PC-9 (cell line): ENCODE measurements at regions not wholly inside any gene's neighbourhood (a gene's known extent, or its start where the extent isn't known, plus 50 kb on each side); places are given as distances from the start of the nearest gene placed in this dataset.
A peak's percentile ranks its signal among the peaks of the same experiment; 100 is the strongest.

Experiments used
- BruUV-seq: library from RNA; stranded (reverse); fragments of 400-500 nt; replicated peaks from 2 replicates; lab custom pipeline; 2021; lab: Mats Ljungman, UMichigan
- CTCF ChIA-PET: fragments of 300-600 bp; sonication (Branson Sonifier 250); formaldehyde crosslinking; loops from one replicate; lab custom pipeline; 2022; ENCODE audit warnings: antibody characterized with exemption; lab: Charles Lee
- POLR2A ChIA-PET: fragments of 300-600 bp; sonication (Branson Sonifier 250); formaldehyde crosslinking; loops from one replicate; lab custom pipeline; 2022; ENCODE audit warnings: antibody characterized with exemption; ENCODE audit not compliant: unreplicated experiment; lab: Charles Lee
- DNase-seq, 2 experiments: peaks; one replicate each; pipeline versions ENCODE4 v3.0.0 to v3.0.0-alpha.2; 2015 to 2022; ENCODE audit warnings: mixed read lengths in 1 of 2
- H2AFZ ChIP-seq: fragments of 200-600 bp; sonication (generic); 2 replicates; pipeline ENCODE4 v1.8.1; 2017; ENCODE audit warnings: antibody characterized with exemption
- H3F3A ChIP-seq: fragments of 200-600 bp; sonication (generic); 2 replicates; pipeline ENCODE4 v1.8.1; 2017; ENCODE audit warnings: antibody characterized with exemption, mild to moderate bottlenecking, low read depth; ENCODE audit not compliant: insufficient read depth
- H3K27ac ChIP-seq: fragments of 200-600 bp; sonication (generic); 2 replicates; pipeline ENCODE4 v1.6.1; 2016; ENCODE audit warnings: mixed run types
- H3K27me3 ChIP-seq: fragments of 200-600 bp; sonication (generic); 2 replicates; pipeline ENCODE4 v1.6.1; 2016; ENCODE audit warnings: low read depth, mixed run types; ENCODE audit not compliant: insufficient read depth
- H3K36me3 ChIP-seq: fragments of 200-600 bp; sonication (generic); 2 replicates; pipeline ENCODE4 v1.6.1; 2016; ENCODE audit warnings: low read depth, mixed run types
- H3K4me1 ChIP-seq: fragments of 200-600 bp; sonication (generic); replicated peaks from 2 replicates; pipeline ENCODE4 v1.6.1; 2016; ENCODE audit warnings: mixed run types; ENCODE audit not compliant: insufficient read depth
- H3K4me2 ChIP-seq: fragments of 200-600 bp; sonication (generic); 2 replicates; pipeline ENCODE4 v1.6.1; 2017; ENCODE audit warnings: mixed run types
- H3K4me3 ChIP-seq: fragments of 200-600 bp; sonication (generic); 2 replicates; pipeline ENCODE4 v1.6.1; 2016; ENCODE audit warnings: mixed run types
- H3K79me2 ChIP-seq: fragments of 200-600 bp; sonication (generic); 2 replicates; pipeline ENCODE4 v1.6.1; 2017; ENCODE audit warnings: low read depth, mixed run types
- H3K9me2 ChIP-seq: fragments of 200-600 bp; sonication (generic); 2 replicates; pipeline ENCODE4 v1.8.1; 2017; ENCODE audit warnings: mild to moderate bottlenecking; ENCODE audit not compliant: insufficient read depth
- H3K9me3 ChIP-seq: fragments of 200-600 bp; sonication (generic); 2 replicates; pipeline ENCODE4 v1.8.1; 2016; ENCODE audit warnings: low read depth; ENCODE audit not compliant: insufficient read depth
- H4K20me1 ChIP-seq: fragments of 200-600 bp; sonication (generic); 2 replicates; pipeline ENCODE4 v1.8.1; 2017; ENCODE audit not compliant: insufficient read depth
- EZH2 ChIP-seq: fragments of 200-600 bp; sonication (generic); IDR thresholded peaks from 2 replicates; pipeline ENCODE4 v1.8.0; 2017; ENCODE audit warnings: antibody characterized with exemption, low read depth
- intact Hi-C: fragments of 100-400 bp; cut with micrococcal nuclease; formaldehyde crosslinking; loops from one replicate; pipeline ENCODE4 v1.10.0; 2022; ENCODE audit not compliant: unreplicated experiment
- TF ChIP-seq, protein P1 (sequence below): fragments of 200-600 bp; sonication (generic); conservative IDR thresholded peaks from 2 replicates; pipeline ENCODE4 v1.6.1; 2017; ENCODE audit warnings: mixed run types, antibody characterized with exemption, mild to moderate bottlenecking, moderate library complexity

DNA sequence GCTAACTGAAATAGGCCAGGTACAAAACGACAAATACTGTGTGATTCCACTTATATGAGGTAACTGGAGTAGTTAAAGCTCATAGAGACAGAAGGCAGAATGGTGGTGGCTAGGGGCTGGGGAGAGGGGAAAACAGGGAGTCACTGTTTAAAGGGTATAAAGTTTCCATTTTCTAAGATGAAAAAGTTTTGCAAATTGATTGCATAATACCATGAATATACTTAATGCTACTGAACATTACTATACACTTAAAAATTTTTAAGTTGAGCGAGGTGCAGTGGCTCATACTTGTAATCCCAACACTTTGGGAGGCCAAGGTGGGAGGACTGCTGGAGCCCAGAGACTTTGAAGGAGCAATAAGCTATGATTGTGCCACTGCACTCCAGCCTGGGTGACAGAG lies 138.6 kb upstream of the ARID1B start:
- H3F3A ChIP-seq = no peaks in the 10 kb centered on the region
- no peak for TF ChIP-seq EZH2
- TF ChIP-seq, protein P1, sequence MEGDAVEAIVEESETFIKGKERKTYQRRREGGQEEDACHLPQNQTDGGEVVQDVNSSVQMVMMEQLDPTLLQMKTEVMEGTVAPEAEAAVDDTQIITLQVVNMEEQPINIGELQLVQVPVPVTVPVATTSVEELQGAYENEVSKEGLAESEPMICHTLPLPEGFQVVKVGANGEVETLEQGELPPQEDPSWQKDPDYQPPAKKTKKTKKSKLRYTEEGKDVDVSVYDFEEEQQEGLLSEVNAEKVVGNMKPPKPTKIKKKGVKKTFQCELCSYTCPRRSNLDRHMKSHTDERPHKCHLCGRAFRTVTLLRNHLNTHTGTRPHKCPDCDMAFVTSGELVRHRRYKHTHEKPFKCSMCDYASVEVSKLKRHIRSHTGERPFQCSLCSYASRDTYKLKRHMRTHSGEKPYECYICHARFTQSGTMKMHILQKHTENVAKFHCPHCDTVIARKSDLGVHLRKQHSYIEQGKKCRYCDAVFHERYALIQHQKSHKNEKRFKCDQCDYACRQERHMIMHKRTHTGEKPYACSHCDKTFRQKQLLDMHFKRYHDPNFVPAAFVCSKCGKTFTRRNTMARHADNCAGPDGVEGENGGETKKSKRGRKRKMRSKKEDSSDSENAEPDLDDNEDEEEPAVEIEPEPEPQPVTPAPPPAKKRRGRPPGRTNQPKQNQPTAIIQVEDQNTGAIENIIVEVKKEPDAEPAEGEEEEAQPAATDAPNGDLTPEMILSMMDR = no peak
- intact Hi-C loops = no loop called here
- H3K36me3 ChIP-seq = no peaks in the 10 kb centered on the region
- no peak for DNase-seq
- BruUV-seq = no TSS peak
- CTCF ChIA-PET = interaction anchor here (0.7 kb wide), 1 partner anchor 307 kb away, joined by 6 read pairs; no protein-coding TSS in a partner anchor
- no peaks in the 10 kb centered on the region for H3K27me3 ChIP-seq
- no peaks in the 10 kb centered on the region for H3K9me3 ChIP-seq
- H2AFZ ChIP-seq = no peak overlapping the region
- no peak overlapping the region for H3K4me3 ChIP-seq
- no peaks in the 10 kb centered on the region for H3K9me2 ChIP-seq
- H3K27ac ChIP-seq = no peak overlapping the region
- no peaks in the 10 kb centered on the region for H3K79me2 ChIP-seq
- no peaks in the 10 kb centered on the region for H3K4me1 ChIP-seq
- H3K4me2 ChIP-seq = no peak overlapping the region
- H4K20me1 ChIP-seq = no peaks in the 10 kb centered on the region
- POLR2A ChIA-PET = no interaction called here

DNA sequence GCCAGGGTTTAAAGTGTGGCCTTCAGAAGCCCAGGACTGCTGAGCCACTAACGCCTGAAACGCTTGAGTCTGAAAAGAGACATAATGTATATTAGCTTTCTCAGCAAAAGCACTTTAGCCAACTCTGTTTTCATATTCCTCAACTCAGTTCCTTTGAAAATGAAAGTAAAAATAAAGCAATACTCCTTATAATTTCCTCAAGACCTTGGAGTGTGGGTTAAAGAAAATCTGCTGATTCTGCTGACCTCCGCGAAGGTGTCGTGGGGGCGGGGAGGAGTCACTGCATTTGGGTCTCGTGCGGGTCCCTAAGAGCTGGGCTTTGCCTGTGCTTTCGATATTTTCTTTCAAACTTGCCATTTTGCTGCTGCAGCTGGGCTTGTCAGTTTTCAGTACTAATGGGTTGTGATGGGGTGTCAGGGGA lies 142.2 kb upstream of the ARID1B start:
- Histone ChIP-seq H3K9me2 (no peaks in the 10 kb centered on the region), H3K9me3 (no peaks in the 10 kb centered on the region), H3K4me3 (no peak overlapping the region), H3K27me3 (no peaks in the 10 kb centered on the region), H3K27ac (no peak overlapping the region), H3K4me1 (no peaks in the 10 kb centered on the region), H2AFZ (no peak overlapping the region), H3K79me2 (no peaks in the 10 kb centered on the region), H3F3A (no peaks in the 10 kb centered on the region), H3K4me2 (peak overlapping the region; percentile 26), H4K20me1 (no peaks in the 10 kb centered on the region), H3K36me3 (no peaks in the 10 kb centered on the region)
- intact Hi-C loops = no loop called here
- TF ChIP-seq, protein P1 = no peak
- no peak for TF ChIP-seq EZH2
- ChIA-PET POLR2A (no interaction called here), CTCF (no interaction called here)
- no TSS peak for BruUV-seq
- no peak for DNase-seq

DNA sequence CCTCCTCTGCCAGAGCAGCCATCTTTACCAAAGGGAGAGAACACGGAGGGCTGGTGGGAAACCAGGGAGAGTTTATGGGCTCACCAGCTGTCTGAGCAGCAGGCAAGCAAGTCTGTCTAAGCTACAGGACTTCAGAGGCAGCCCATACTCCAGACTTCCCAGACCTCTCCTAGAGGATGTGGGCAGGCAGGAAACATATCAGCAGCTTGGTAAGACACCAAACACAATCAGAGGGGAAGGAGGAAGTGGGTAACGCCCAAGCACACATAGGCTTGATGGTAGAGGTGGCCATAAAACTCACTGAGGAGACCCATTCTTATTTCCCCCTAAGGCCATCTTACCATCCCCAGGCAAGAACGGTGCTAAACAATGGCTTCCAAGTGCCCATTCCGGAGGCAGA lies 143.1 kb upstream of the ARID1B start:
- TF ChIP-seq, protein P1 = no peak
- no peak for TF ChIP-seq EZH2
- Histone ChIP-seq H3K27me3 (no peaks in the 10 kb centered on the region), H3K4me2 (no peak overlapping the region), H3K9me3 (no peaks in the 10 kb centered on the region), H3K4me3 (no peak overlapping the region), H3K79me2 (no peaks in the 10 kb centered on the region), H3F3A (no peaks in the 10 kb centered on the region), H3K36me3 (no peaks in the 10 kb centered on the region), H3K4me1 (no peaks in the 10 kb centered on the region), H4K20me1 (no peaks in the 10 kb centered on the region), H3K27ac (no peak overlapping the region), H3K9me2 (no peaks in the 10 kb centered on the region), H2AFZ (no peak overlapping the region)
- no TSS peak for BruUV-seq
- POLR2A ChIA-PET = no interaction called here
- no peak for DNase-seq
- CTCF ChIA-PET = no interaction called here
- intact Hi-C loops = no loop called here
